PFSK-1 (cell line): ENCODE measurements at regions not wholly inside any gene's neighbourhood (a gene's known extent, or its start where the extent isn't known, plus 50 kb on each side); places are given as distances from the start of the nearest gene placed in this dataset.

Source experiments
- FOXP2 ChIP-seq: optimal IDR thresholded peaks from 2 replicates; pipeline ENCODE3; 2011; ENCODE audit warnings: borderline replicate concordance, control low read depth, inconsistent platforms; ENCODE audit not compliant: insufficient read depth; ENCODE audit errors: extremely low read length, extremely low read depth
- POLR2AphosphoS5 ChIP-seq: IDR thresholded peaks from 2 replicates; pipeline ENCODE4 v1.6.1; 2012; ENCODE audit warnings: low read depth, mild to moderate bottlenecking, control low read depth, low read length, moderate library complexity
- REST ChIP-seq, 2 experiments: IDR thresholded peaks; 2 replicates each; pipeline versions ENCODE4 v1.6.1 to v1.8.0; 2011 to 2012; ENCODE audit warnings: low read depth in 2 of 2, low read length in 2 of 2, control low read depth in 1 of 2, inconsistent platforms in 1 of 2, mild to moderate bottlenecking in 1 of 2, moderate library complexity in 1 of 2; ENCODE audit not compliant: insufficient read depth in 1 of 2
- SIN3A ChIP-seq: IDR thresholded peaks from 2 replicates; pipeline ENCODE4 v1.6.1; 2012; ENCODE audit warnings: mild to moderate bottlenecking, low read length, moderate library complexity, borderline replicate concordance; ENCODE audit not compliant: insufficient read depth
- TAF1 ChIP-seq: IDR thresholded peaks from 2 replicates; pipeline ENCODE4 v1.6.1; 2012; ENCODE audit warnings: low read length, control low read depth, borderline replicate concordance; ENCODE audit not compliant: insufficient read depth

GRCh38 chr6:115443825-115444478 is 616.7 kb downstream of the FRK start:
- TF ChIP-seq POLR2AphosphoS5 (no peak), SIN3A (no peak), REST (IDR thresholded peaks at IDR 0.05; ENCODE audit: insufficient read depth in 1 of 2, low read depth in 2 of 2, low read length in 2 of 2) (no peak), FOXP2 (no peak), TAF1 (no peak)

GRCh38 chr6:115442323-115442722 is 618.4 kb downstream of the FRK start:
- TF ChIP-seq POLR2AphosphoS5 (no peak), TAF1 (no peak), FOXP2 (no peak), REST (IDR thresholded peaks at IDR 0.05; ENCODE audit: insufficient read depth in 1 of 2, low read depth in 2 of 2, low read length in 2 of 2) (no peak), SIN3A (no peak)

GRCh38 chr6:115441651-115442050 is 619.0 kb downstream of the FRK start:
- no peak for TF ChIP-seq TAF1
- no peak for TF ChIP-seq FOXP2
- no peak for TF ChIP-seq REST (IDR thresholded peaks at IDR 0.05; ENCODE audit: insufficient read depth in 1 of 2, low read depth in 2 of 2, low read length in 2 of 2)
- TF ChIP-seq POLR2AphosphoS5: no peak
- TF ChIP-seq SIN3A: no peak

GRCh38 chr6:115415378-115415777 is 645.3 kb downstream of the FRK start:
- TF ChIP-seq FOXP2 (no peak), REST (IDR thresholded peaks at IDR 0.05; ENCODE audit: insufficient read depth in 1 of 2, low read depth in 2 of 2, low read length in 2 of 2) (no peak), TAF1 (no peak), POLR2AphosphoS5 (no peak), SIN3A (no peak)
